ENCODE measurements at regions not wholly inside any gene's neighbourhood (a gene's known extent, or its start where the extent isn't known, plus 50 kb on each side); places are given as distances from the start of the nearest gene placed in this dataset.

GRCh38 chr5:54778783-54779182, 206.6 kb downstream of the ESM1 start:
- TF ChIP-seq CTCF (IDR thresholded peaks at IDR 0.05) (no peak), POLR2A (IDR thresholded peaks at IDR 0.05) (no peak)

All from Peyer's patch (tissue), 4 donors.